ENCODE measurements at regions not wholly inside any gene's neighbourhood (a gene's known extent, or its start where the extent isn't known, plus 50 kb on each side); places are given as distances from the start of the nearest gene placed in this dataset.

DNA sequence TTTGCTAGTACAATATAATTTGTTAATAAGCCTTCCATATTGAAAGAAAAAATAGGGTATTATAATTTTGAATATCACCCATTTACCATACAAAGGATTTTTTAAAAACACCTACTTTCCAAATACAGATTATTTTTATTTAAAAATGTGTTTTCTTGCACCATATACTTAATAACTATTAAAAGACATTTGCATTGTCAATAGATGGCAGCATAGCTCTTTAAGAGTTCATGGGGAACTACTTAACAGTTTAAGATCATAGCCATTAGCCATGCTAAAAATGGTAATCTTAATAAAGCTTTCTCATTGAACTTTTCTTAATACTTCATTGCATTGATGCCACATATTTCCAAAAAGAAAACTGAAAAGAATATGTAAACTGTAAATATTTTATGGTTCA is 1995.9 kb downstream of the C4orf33 start:
- TF ChIP-seq, protein P1, sequence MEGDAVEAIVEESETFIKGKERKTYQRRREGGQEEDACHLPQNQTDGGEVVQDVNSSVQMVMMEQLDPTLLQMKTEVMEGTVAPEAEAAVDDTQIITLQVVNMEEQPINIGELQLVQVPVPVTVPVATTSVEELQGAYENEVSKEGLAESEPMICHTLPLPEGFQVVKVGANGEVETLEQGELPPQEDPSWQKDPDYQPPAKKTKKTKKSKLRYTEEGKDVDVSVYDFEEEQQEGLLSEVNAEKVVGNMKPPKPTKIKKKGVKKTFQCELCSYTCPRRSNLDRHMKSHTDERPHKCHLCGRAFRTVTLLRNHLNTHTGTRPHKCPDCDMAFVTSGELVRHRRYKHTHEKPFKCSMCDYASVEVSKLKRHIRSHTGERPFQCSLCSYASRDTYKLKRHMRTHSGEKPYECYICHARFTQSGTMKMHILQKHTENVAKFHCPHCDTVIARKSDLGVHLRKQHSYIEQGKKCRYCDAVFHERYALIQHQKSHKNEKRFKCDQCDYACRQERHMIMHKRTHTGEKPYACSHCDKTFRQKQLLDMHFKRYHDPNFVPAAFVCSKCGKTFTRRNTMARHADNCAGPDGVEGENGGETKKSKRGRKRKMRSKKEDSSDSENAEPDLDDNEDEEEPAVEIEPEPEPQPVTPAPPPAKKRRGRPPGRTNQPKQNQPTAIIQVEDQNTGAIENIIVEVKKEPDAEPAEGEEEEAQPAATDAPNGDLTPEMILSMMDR (IDR thresholded peaks at IDR 0.05; ENCODE audit: low read depth, low read length, missing input control): no peak
- TF ChIP-seq, protein P2, sequence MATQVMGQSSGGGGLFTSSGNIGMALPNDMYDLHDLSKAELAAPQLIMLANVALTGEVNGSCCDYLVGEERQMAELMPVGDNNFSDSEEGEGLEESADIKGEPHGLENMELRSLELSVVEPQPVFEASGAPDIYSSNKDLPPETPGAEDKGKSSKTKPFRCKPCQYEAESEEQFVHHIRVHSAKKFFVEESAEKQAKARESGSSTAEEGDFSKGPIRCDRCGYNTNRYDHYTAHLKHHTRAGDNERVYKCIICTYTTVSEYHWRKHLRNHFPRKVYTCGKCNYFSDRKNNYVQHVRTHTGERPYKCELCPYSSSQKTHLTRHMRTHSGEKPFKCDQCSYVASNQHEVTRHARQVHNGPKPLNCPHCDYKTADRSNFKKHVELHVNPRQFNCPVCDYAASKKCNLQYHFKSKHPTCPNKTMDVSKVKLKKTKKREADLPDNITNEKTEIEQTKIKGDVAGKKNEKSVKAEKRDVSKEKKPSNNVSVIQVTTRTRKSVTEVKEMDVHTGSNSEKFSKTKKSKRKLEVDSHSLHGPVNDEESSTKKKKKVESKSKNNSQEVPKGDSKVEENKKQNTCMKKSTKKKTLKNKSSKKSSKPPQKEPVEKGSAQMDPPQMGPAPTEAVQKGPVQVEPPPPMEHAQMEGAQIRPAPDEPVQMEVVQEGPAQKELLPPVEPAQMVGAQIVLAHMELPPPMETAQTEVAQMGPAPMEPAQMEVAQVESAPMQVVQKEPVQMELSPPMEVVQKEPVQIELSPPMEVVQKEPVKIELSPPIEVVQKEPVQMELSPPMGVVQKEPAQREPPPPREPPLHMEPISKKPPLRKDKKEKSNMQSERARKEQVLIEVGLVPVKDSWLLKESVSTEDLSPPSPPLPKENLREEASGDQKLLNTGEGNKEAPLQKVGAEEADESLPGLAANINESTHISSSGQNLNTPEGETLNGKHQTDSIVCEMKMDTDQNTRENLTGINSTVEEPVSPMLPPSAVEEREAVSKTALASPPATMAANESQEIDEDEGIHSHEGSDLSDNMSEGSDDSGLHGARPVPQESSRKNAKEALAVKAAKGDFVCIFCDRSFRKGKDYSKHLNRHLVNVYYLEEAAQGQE (IDR thresholded peaks at IDR 0.05): no peak
- TF ChIP-seq RAD21 (IDR thresholded peaks at IDR 0.05) (peak; percentile 53 to 58), TAF1 (conservative IDR thresholded peaks at IDR 0.05) (no peak), JUND (IDR thresholded peaks at IDR 0.05) (no peak), EGR1 (IDR thresholded peaks at IDR 0.05; ENCODE audit: low read depth in 2 of 2) (no peak), HNF4A (conservative IDR thresholded peaks at IDR 0.05) (no peak), SP1 (IDR thresholded peaks at IDR 0.05) (no peak), FOXA1 (IDR thresholded peaks at IDR 0.05) (no peak), NR2F2 (IDR thresholded peaks at IDR 0.05) (no peak)
- TF ChIP-seq, protein P3, sequence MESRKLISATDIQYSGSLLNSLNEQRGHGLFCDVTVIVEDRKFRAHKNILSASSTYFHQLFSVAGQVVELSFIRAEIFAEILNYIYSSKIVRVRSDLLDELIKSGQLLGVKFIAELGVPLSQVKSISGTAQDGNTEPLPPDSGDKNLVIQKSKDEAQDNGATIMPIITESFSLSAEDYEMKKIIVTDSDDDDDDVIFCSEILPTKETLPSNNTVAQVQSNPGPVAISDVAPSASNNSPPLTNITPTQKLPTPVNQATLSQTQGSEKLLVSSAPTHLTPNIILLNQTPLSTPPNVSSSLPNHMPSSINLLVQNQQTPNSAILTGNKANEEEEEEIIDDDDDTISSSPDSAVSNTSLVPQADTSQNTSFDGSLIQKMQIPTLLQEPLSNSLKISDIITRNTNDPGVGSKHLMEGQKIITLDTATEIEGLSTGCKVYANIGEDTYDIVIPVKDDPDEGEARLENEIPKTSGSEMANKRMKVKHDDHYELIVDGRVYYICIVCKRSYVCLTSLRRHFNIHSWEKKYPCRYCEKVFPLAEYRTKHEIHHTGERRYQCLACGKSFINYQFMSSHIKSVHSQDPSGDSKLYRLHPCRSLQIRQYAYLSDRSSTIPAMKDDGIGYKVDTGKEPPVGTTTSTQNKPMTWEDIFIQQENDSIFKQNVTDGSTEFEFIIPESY (IDR thresholded peaks at IDR 0.05): no peak
- TF ChIP-seq, protein P4, sequence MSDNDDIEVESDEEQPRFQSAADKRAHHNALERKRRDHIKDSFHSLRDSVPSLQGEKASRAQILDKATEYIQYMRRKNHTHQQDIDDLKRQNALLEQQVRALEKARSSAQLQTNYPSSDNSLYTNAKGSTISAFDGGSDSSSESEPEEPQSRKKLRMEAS (IDR thresholded peaks at IDR 0.05): no peak
- TF ChIP-seq, protein P5, sequence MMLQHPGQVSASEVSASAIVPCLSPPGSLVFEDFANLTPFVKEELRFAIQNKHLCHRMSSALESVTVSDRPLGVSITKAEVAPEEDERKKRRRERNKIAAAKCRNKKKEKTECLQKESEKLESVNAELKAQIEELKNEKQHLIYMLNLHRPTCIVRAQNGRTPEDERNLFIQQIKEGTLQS (IDR thresholded peaks at IDR 0.05): no peak
